Left renal cortex interstitium (tissue), 4 donors: ENCODE measurements at regions not wholly inside any gene's neighbourhood (a gene's known extent, or its start where the extent isn't known, plus 50 kb on each side); places are given as distances from the start of the nearest gene placed in this dataset.
"Not testable (repeated sequence)": the region's sequence is repeated elsewhere in the genome, so short reads cannot be mapped to it uniquely, and the experiment has no call there.

ENCODE experiments used
- DNase-seq, 4 donors: peaks; one replicate each; pipeline ENCODE4 v3.0.0-alpha.2; 2013; ENCODE audit warnings: low read depth in 4 of 4, low spot score in 2 of 4, missing footprints in 1 of 4

DNA sequence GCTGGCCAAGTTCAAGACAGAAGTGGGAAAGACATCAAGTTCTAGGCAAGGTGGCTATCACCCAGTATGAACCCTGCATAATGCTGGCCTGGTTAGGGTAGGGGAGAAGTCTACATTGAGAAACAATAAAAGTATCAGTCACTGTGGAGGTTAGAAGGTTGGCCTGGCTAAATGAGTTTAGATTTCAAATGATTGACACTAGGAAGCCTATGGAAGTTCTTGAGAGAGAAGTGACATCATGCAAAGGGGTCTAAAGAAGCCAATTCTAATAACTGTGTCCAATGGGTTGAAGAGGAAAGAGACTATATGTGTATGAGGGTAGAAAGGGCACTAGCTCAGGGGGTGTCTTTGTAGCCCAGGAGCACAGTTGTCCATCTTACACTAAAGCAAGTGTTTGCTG, 98.5 kb upstream of the MBIP start:
- DNase-seq, result no peak

DNA sequence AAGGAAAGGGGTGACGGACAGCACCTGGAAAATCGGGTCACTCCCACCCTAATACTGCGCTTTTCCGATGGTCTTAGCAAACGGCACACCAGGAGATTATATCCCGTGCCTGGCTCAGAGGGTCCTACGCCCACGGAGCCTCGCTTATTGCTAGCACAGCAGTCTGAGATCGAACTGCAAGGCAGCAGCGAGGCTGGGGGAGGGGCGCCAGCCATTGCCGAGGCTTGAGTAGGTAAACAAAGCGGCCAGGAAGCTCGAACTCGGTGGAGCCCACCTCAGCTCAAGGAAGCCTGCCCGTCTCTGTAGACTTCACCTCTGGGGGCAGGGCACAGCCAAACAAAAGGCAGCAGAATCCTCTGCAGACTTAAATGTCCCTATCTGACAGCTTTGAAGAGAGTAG, 91.5 kb upstream of the MBIP start:
- DNase-seq, result not testable (repeated sequence)

DNA sequence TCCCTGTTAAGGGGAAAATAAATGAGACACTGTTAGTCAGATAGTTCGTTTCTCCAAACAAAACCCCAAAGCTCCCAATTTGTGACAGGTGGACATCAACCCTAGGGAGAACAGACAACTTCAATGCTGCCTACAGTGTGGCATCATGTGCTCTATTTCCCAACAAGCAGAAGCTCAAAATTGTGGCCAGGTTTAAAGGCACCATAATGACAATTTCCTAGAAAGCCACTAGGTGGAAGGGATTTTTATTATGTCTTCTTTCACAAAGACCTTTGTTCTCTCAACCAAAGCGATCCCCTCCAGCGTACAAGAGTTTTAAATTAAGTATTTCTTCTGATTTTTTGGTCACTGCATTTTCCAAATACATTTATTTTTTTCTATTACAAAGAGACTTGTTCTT, 88.0 kb upstream of the MBIP start:
- no peak for DNase-seq

DNA sequence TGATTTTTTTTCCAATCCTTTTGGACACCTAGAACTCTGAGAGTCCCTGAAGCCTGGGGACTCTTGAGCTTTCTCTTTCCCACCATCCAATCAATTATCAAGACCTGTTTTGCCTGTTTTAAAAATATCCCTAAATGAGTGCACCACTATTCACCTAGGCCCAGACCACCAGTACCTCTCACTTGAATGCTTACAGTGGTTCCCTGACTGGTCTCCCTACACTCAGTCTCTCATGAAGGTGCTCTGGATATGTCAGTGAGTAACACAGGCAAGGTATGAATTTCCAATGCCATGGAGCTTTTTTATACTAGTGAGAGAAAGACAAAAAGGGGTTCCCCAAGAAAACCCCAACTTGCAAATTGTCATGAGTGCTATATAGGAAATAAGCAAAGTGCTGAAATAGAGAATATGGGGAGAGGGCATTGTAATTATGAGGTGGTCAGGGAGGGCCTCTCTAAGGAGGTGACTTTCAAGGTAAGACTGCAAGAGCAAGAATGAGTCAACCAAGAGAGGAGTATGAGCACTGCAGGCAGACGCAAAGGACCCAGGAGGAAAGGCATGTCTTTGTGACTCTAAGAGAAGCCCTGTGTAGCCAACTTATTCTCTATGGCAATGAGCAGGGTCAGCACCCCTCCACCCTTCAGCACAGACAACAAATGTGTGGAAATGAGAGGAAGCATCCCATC, 85.3 kb upstream of the MBIP start:
- DNase-seq, result no peak

DNA sequence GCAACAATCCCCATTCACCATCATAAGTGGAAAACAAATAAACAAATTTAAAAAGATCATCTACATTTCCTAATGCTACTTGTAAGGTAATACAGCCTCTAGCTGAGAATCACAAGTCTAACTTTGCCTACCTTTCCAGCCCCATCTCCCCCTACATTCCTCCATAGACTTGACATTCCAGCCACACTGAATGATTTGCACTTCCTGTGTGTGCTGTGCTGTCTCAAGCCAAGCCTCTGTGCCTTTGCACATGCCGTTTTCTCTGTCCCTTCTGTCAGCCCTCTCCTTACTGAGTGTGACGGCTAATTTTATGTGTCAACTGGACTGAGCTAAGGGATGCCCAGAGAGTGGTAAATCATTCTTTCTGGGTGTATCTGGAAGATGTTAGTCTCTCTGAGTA, 82.4 kb upstream of the MBIP start:
- DNase-seq, result no peak

DNA sequence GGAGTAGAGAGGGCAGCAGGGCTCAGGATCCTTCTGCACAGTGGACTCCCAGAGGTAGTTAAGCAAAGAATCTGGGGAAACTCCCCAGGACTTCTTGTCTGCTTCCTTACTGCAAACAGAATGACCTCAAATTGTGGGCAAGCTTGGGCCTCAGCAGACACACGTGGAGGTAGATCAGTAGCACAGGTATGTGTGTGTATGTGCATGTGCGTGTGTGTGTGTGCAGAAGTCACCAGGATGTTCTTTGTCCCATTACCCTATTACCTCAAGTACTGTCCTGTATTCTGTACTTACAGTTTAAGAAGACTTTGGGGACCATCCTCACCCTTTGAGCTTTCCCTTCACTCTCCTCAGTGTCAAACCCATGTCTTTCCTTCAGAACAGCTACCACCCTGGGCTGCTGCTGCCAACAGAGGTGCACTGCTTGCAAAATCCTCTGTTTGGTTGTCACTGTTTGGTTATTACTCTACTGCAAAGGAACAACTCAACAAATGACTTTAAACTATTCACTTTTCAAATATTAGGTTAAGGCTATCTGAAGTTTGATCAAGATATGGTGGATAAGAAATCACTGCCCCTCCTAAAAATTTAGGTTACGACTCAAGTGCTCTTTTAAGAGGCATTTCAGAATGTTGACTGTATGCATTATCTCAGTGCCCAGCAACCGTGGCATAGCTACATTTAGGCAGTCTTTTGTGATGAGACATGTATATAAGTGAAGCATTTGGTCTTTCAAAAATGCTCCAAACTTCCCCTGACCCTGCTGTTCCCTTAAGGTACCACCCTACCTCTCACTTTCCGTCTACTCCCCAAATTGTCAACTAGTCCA, 78.2 kb upstream of the MBIP start:
- no peak for DNase-seq

DNA sequence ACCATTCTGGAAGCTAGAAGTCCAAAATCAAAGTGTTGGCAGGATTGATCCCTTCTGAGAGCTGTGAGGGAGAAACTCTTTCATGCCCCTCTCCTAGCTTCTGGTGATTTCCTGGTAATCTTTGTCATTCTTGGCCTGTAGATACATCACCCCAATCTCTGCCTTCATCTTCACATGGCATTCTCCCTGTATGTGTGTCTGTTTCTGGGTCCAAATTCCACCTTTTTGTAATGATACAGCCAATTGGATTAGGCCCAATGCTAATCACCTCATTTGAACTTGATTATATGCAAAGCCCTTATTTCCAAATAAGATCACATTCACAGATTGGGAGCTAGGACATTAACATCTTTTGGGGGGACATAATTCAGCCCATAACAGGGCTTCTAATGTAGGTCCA, 76.9 kb upstream of the MBIP start:
- no peak for DNase-seq

DNA sequence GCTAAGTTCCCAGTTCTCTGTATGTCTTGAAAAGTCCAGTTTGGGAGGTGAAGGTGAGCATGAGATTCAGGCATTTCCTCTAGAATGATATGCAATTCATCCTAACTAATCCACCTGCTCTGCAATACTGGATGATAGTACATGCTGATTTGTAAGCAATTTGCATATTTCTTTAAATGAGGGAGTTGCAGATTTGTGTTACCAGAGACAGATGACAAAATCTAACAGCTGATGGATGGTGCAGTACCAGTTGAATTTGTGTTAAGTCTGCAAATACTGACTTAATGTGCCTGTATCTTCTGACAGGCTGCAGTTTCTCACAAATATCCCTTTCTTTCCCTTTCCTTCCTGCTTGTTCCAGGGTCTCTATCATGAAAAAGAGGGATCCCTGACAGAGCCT, 76.4 kb upstream of the MBIP start:
- DNase-seq, result no peak

DNA sequence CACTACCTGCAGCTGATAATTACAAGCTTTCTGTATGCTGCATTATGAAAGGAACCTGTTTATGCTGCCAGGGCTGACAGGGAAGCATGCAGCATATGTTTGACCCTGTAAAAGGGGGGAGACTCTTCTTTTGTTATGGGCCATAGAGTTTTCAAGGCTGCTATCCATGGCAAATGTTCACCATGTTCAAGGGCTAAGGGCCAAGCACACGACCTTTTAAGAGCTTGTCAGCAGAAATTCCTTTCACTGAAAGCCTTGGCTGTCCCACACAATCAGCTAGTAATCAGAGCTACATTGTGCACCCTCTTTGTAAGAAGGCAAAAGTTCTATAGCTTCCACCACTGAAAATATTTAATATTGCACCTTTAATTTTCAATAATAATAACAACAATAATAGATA, 74.2 kb upstream of the MBIP start:
- DNase-seq, result no peak

DNA sequence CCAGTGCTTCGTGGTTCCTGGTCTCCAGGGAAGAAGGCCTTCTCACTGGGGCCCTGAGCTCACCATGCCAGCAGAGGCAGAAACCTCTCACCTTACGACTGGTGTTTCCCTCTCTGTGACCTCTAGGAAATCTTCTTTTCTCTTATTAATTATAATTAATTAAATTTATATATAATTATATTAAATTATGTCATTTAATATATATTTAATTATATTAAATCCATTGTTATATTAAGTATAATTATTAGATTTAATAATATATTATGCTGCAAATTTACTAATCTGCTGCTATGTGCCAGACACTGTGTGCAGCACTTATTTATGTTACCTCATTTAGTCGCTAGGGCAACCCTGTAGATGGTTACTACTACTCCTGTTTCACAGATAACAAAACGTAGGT, 70.3 kb upstream of the MBIP start:
- DNase-seq, result no peak

DNA sequence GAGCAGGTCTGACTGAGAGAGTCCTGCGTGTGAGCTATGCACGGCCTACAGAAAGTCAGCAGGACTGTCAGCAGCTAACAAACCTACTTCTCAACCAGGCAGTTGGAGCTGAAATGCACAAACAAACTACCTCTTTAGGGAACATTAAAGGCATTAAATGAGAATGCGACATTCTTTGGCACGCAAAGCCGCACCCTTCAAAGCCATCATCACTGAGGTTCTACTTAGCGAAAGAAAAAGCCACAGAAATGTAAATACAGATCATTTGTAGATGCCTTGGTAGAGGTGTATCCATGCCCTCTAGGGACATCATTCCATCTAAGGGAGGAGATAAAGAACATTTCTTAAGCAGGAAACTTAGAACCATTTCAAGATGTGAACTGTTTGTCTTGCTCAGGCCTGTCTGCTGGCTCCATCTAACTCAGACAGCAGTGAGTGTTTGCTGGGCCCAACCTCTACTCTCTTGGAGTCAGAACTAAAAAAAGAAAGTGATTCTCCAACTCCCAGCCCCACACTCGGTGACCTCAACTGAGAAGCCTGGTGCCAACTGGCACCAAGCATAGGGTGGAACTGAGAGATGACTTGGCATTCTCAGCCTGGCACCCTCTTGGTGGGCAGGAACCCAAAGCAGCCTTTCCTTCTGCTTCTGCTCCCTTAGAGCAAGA, 63.5 kb upstream of the MBIP start:
- DNase-seq, result no peak

DNA sequence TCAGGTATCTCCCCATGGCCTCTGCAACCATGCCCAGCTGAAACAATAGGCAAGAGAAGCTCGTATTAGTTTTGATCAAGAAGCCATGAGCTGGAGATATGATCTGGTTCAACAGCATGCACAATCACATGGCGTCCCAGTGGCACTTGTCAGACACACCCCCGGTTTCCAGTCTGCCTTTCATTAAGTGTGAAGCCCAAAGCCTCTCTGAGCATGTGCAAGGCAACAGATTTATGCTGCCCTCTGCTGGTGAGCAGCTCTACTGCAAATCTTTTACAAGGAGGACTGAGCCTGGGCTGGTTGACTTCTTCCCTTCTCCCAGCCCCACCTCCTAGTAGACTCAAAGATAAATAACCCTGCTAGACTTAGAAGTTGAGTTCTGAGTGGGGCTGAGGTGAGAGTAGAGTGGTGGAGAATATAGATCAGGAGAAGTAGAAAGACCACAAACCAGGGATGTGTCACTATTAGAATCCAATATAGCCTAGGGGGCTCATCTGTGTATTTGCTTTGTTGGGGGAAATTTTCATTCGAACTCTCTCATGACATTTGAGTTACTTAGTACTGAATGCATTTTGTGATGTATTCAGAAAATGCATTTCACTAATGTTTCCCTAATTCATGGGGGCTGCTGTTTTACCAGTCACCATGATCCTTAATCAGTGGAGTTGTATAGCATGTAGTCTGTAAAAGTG, 53.7 kb upstream of the MBIP start:
- DNase-seq, result peak; percentile 36 to 66 (median 41)
